ENCODE measurements at regions not wholly inside any gene's neighbourhood (a gene's known extent, or its start where the extent isn't known, plus 50 kb on each side); places are given as distances from the start of the nearest gene placed in this dataset.
"Not testable (repeated sequence)": the region's sequence is repeated elsewhere in the genome, so short reads cannot be mapped to it uniquely, and the experiment has no call there.

GRCh38 chr3:195638456-195638855 lies 54.7 kb upstream of the APOD start:
- TF ChIP-seq CTCF (IDR thresholded peaks at IDR 0.05; ENCODE audit: extremely low read depth in 1 of 2, insufficient read depth in 1 of 2, low read depth in 1 of 2, low read length in 2 of 2); EZH2 (IDR thresholded peaks at IDR 0.05; ENCODE audit: borderline replicate concordance, low read depth, low read length, severe bottlenecking); JUN (IDR thresholded peaks at IDR 0.05; ENCODE audit: borderline replicate concordance, insufficient read depth, insufficient read length, low read depth); GATA2 (IDR thresholded peaks at IDR 0.05; ENCODE audit: insufficient read depth, insufficient read length, low read depth, low read length); POLR2AphosphoS5 (IDR thresholded peaks at IDR 0.05; ENCODE audit: insufficient read depth, low read depth, low read length); MAX (IDR thresholded peaks at IDR 0.05; ENCODE audit: insufficient read depth, insufficient read length); POLR2A (IDR thresholded peaks at IDR 0.05; ENCODE audit: low read depth, low read length): not testable (repeated sequence)
